ENCODE measurements at regions not wholly inside any gene's neighbourhood (a gene's known extent, or its start where the extent isn't known, plus 50 kb on each side); places are given as distances from the start of the nearest gene placed in this dataset.

DNA sequence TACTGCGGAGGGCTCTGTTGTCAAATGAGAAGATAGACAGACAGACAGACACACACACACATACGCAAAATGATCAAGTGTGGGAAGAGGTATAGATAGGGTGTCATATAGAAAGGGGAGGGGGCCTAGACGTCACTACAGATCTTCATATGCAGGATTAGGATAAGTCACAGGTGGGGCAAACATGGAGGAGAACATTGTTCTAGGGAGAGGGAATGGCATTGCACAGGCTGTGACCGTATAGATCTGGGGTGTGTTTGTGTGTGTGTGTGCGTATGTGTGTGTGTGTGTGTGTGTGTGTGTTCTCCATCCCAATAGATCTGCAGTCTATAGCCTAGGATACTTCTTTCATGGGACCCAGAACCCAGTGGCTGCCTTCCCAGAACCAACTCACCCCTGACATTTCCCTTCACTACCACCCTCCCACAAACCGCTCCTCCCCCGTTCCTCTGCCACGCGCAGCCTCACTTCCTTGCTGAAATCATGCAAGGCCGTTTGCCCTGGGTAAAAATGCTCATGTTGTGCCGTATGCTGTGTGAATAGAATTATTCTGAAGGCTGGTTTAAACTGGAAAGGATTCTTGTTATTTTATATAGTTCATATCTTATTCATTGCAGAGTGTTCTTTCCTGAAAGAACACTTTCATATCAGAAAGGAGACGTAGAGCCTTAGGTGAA lies 50.5 kb upstream of the CCL1 start:
- DNase-seq: no peak

- no peak for DNase-seq
Observed at GRCh38 chr17:34412965-34413441, 50.0 kb upstream of the CCL1 start.
